GM19351 (cell line): ENCODE measurements at regions not wholly inside any gene's neighbourhood (a gene's known extent, or its start where the extent isn't known, plus 50 kb on each side); places are given as distances from the start of the nearest gene placed in this dataset.
"Not testable (repeated sequence)": the region's sequence is repeated elsewhere in the genome, so short reads cannot be mapped to it uniquely, and the experiment has no call there.

Experiments
- ATAC-seq: cut with Tn5 transposase; IDR thresholded peaks from one replicate; pipeline ENCODE4 v1.9.1; 2021; ENCODE audit warnings: mild to moderate bottlenecking, moderate library complexity; ENCODE audit not compliant: unreplicated experiment

GRCh38 chr6:122859676-122860075 lies 70.6 kb downstream of the SMPDL3A start:
- no peak for ATAC-seq

- no peak for ATAC-seq
These were observed 72.5 kb downstream of the SMPDL3A start for GRCh38 chr6:122861594-122861993.

GRCh38 chr6:122868137-122868536 lies 79.1 kb downstream of the SMPDL3A start:
- ATAC-seq: no peak

GRCh38 chr6:122869437-122870024 lies 80.5 kb downstream of the SMPDL3A start:
- ATAC-seq: peak; percentile 98

GRCh38 chr6:122871079-122871478 lies 82.0 kb downstream of the SMPDL3A start:
- no peak for ATAC-seq

- ATAC-seq: no peak
These were observed 83.3 kb downstream of the SMPDL3A start for GRCh38 chr6:122872311-122872710.

- ATAC-seq: no peak
These were observed 88.2 kb downstream of the SMPDL3A start for GRCh38 chr6:122877302-122877701.

GRCh38 chr6:122878796-122879195 lies 89.7 kb downstream of the SMPDL3A start:
- ATAC-seq: no peak

GRCh38 chr6:122886481-122886880 lies 97.4 kb downstream of the SMPDL3A start:
- no peak for ATAC-seq

- no peak for ATAC-seq
These were observed 98.9 kb downstream of the SMPDL3A start for GRCh38 chr6:122887941-122888340.

- not testable (repeated sequence) for ATAC-seq
These were observed 99.6 kb downstream of the SMPDL3A start for GRCh38 chr6:122888680-122889079.

- no peak for ATAC-seq
These were observed 101.2 kb downstream of the SMPDL3A start for GRCh38 chr6:122890250-122890649.

GRCh38 chr6:122894791-122895190 lies 101.2 kb upstream of the CLVS2 start:
- no peak for ATAC-seq

GRCh38 chr6:122902326-122902725 lies 93.7 kb upstream of the CLVS2 start:
- no peak for ATAC-seq

- no peak for ATAC-seq
These were observed 92.6 kb upstream of the CLVS2 start for GRCh38 chr6:122903266-122903915.

- ATAC-seq: no peak
These were observed 91.9 kb upstream of the CLVS2 start for GRCh38 chr6:122904166-122904565.

GRCh38 chr6:122913558-122913957 lies 82.5 kb upstream of the CLVS2 start:
- ATAC-seq: no peak

GRCh38 chr6:122918714-122919113 lies 77.3 kb upstream of the CLVS2 start:
- no peak for ATAC-seq

- peak; percentile 83 for ATAC-seq
These were observed 65.5 kb upstream of the CLVS2 start for GRCh38 chr6:122930252-122931180.

- no peak for ATAC-seq
These were observed 64.1 kb upstream of the CLVS2 start for GRCh38 chr6:122931916-122932315.

- ATAC-seq: not testable (repeated sequence)
These were observed 51.1 kb upstream of the CLVS2 start for GRCh38 chr6:122944936-122945335.
